ENCODE measurements at regions not wholly inside any gene's neighbourhood (a gene's known extent, or its start where the extent isn't known, plus 50 kb on each side); places are given as distances from the start of the nearest gene placed in this dataset.

DNA sequence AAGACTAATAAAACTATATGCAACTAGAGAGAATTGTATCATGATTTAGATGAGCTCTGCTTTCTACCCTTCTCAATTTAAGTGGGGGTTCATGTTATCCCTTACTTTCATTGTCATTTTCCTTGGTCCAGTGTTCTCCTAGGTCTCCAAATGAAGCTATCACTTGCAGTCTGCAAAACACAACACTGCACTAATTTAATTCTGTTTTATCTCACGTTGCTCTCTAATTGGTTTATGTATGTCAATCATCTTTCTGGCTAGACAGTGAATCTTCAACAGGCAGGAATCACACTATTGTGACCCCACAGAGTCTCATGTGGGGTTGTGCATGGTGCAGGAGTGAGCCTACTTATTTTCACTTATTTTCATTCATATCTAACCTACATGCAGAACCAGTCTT is 348.3 kb upstream of the SYT4 start:
- DNase-seq (ENCODE audit: low spot score) = no peak
- Histone ChIP-seq H3K4me3 (no peak overlapping the region), H3K4me1 (no peaks in the 10 kb centered on the region), H3K36me3 (no peaks in the 10 kb centered on the region), H3K9me3 (no peaks in the 10 kb centered on the region), H3K27ac (no peak overlapping the region), H3K27me3 (no peaks in the 10 kb centered on the region)
- TF ChIP-seq, protein P1, sequence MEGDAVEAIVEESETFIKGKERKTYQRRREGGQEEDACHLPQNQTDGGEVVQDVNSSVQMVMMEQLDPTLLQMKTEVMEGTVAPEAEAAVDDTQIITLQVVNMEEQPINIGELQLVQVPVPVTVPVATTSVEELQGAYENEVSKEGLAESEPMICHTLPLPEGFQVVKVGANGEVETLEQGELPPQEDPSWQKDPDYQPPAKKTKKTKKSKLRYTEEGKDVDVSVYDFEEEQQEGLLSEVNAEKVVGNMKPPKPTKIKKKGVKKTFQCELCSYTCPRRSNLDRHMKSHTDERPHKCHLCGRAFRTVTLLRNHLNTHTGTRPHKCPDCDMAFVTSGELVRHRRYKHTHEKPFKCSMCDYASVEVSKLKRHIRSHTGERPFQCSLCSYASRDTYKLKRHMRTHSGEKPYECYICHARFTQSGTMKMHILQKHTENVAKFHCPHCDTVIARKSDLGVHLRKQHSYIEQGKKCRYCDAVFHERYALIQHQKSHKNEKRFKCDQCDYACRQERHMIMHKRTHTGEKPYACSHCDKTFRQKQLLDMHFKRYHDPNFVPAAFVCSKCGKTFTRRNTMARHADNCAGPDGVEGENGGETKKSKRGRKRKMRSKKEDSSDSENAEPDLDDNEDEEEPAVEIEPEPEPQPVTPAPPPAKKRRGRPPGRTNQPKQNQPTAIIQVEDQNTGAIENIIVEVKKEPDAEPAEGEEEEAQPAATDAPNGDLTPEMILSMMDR (IDR thresholded peaks at IDR 0.05) = no peak

DNA sequence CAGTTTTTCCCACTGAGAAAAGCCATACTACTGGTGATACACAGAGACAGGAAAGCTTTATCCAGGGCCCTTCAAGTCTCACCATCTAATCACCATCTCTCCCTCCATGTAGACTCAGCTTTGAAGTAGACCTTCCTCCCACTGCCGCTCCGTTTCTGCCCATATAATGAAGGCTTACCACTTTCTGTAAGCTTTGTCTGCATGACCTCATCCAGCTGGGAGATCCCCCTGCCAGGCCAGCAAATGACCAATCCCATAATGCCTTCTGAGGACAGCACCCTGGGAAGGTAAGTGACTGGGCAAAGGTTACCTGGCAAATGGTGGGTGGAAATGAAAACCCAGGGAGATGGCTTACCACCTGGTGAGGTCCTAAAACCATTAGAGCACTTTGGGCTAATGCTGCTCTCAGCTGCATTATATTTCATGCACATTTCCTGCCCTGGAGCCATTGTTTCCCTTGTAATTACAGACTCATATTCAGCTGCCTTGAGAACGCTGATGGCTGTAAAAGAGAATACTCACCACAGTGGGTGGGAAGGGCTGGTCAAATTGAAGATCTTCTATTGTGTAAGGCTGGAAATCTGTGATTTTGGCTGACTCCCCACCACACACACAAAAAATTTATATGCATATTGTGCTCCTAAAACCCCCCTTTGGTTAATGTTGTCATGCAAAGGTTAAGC is 350.7 kb upstream of the SYT4 start:
- DNase-seq (ENCODE audit: low spot score) = no peak
- H3K27ac ChIP-seq = no peak overlapping the region
- no peaks in the 10 kb centered on the region for H3K4me1 ChIP-seq
- no peaks in the 10 kb centered on the region for H3K27me3 ChIP-seq
- H3K4me3 ChIP-seq = no peak overlapping the region
- no peaks in the 10 kb centered on the region for H3K36me3 ChIP-seq
- no peaks in the 10 kb centered on the region for H3K9me3 ChIP-seq
- TF ChIP-seq, protein P1 (IDR thresholded peaks at IDR 0.05) = no peak

DNA sequence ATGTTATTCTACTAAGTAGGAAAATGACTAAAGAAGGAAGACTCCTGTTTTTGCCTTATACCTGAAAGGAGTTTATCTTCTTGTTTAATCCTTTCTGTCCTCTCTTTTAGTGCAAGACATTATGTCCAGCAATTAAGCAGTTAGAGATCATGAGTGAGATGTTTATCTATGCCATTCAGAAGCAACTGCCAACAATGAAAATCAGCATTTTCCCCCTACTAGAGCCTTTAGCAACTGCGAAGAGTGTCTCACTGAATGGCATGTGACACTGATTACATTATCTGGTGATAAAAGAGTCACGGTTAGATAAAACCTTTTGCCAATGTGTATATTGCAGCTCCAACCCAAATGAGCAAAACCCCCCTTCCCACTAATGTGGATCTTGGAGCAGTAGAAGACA is 357.7 kb upstream of the SYT4 start:
- no peak overlapping the region for H3K4me3 ChIP-seq
- no peaks in the 10 kb centered on the region for H3K36me3 ChIP-seq
- no peaks in the 10 kb centered on the region for H3K4me1 ChIP-seq
- TF ChIP-seq, protein P1 (IDR thresholded peaks at IDR 0.05) = no peak
- no peaks in the 10 kb centered on the region for H3K27me3 ChIP-seq
- H3K9me3 ChIP-seq = peaks cover 0 to 8% of the 10 kb centered on the region in 2 donors
- no peak for DNase-seq (ENCODE audit: low spot score)
- H3K27ac ChIP-seq = no peak overlapping the region

DNA sequence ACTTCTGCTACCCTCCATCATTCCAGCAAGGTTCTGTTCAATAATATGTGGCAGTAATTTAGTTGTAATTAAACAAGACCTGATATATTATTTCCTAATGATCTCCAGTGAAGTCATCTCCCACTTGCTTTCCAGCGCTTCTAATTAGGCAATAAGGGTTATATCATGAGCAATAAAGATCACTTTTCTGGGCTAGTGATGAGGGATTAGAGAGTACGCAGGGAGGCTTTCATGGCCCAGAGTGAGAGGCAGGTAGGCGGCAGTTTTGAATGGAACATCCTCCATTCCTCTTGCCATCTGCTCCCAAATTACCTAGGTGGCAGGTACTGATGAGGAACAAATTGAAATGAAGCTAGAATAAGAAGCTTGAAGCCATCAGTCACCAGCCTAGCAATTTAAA is 358.1 kb upstream of the SYT4 start:
- no peak for DNase-seq (ENCODE audit: low spot score)
- Histone ChIP-seq H3K9me3 (peaks cover 0 to 8% of the 10 kb centered on the region in 2 donors), H3K27ac (no peak overlapping the region), H3K4me3 (no peak overlapping the region), H3K36me3 (no peaks in the 10 kb centered on the region), H3K27me3 (no peaks in the 10 kb centered on the region), H3K4me1 (no peaks in the 10 kb centered on the region)
- TF ChIP-seq, protein P1 (IDR thresholded peaks at IDR 0.05) = no peak

DNA sequence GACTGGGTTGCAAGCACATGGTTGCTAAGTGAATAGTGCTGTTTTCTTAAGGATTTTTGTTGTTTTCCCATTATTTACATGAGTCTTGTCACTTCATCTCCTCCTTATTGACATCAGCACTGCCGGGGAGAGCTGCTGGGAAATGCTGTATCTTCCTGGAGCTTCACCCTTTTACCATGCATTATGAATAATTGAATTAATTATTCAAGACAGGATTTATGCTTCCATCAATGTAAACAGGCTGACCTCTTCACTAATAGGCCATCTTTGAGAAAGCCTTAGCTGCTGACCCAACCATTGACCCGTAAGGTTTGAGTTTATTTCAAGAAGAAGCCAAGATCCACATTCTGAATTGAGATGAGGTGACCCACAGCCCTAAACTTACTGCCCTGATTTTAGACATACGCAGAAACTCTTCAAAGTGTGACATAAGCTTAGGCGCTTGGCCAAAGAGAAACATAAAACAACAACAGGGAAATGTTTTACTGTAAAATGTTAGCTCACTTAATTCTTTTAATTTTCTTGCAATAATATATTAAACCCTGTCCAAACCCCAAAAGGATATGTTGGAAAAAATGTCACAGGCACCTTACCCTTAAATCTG is 365.5 kb upstream of the SYT4 start:
- no peak for DNase-seq (ENCODE audit: low spot score)
- no peak overlapping the region for H3K27ac ChIP-seq
- no peaks in the 10 kb centered on the region for H3K27me3 ChIP-seq
- peaks cover 0 to 8% of the 10 kb centered on the region in 2 donors for H3K9me3 ChIP-seq
- no peaks in the 10 kb centered on the region for H3K4me1 ChIP-seq
- no peak overlapping the region for H3K4me3 ChIP-seq
- H3K36me3 ChIP-seq = no peaks in the 10 kb centered on the region
- TF ChIP-seq, protein P1 (IDR thresholded peaks at IDR 0.05) = no peak

- DNase-seq (ENCODE audit: low spot score) = no peak
- H3K4me1 ChIP-seq = no peaks in the 10 kb centered on the region
- H3K9me3 ChIP-seq = no peaks in the 10 kb centered on the region
- no peaks in the 10 kb centered on the region for H3K27me3 ChIP-seq
- no peak overlapping the region for H3K27ac ChIP-seq
- TF ChIP-seq, protein P1 (IDR thresholded peaks at IDR 0.05) = no peak
- no peak overlapping the region for H3K4me3 ChIP-seq
- no peaks in the 10 kb centered on the region for H3K36me3 ChIP-seq
Observed at GRCh38 chr18:43648002-43648401, 370.7 kb upstream of the SYT4 start.

Data from right atrium auricular region (tissue), 2 donors.